Hepatocyte (in vitro differentiated cells): ENCODE measurements at regions not wholly inside any gene's neighbourhood (a gene's known extent, or its start where the extent isn't known, plus 50 kb on each side); places are given as distances from the start of the nearest gene placed in this dataset.

Experiments used
- EZH2 ChIP-seq: fragments of 200-600 bp; sonication (generic); IDR thresholded peaks from 2 replicates; pipeline ENCODE4 v1.6.1; 2016; ENCODE audit warnings: antibody characterized with exemption, mild to moderate bottlenecking, borderline replicate concordance
- EZH2phosphoT487 ChIP-seq: fragments of 200-600 bp; sonication (generic); IDR thresholded peaks from one replicate; pipeline ENCODE4 v1.6.1; 2018; ENCODE audit warnings: antibody characterized with exemption, mild to moderate bottlenecking, low read depth, moderate library complexity; ENCODE audit not compliant: unreplicated experiment, severe bottlenecking

- TF ChIP-seq EZH2 (no peak), EZH2phosphoT487 (no peak)
Observed at GRCh38 chr5:121366515-121366914, 485.2 kb upstream of the FTMT start.
